Sigmoid colon (tissue), 6 donors: ENCODE measurements at regions not wholly inside any gene's neighbourhood (a gene's known extent, or its start where the extent isn't known, plus 50 kb on each side); places are given as distances from the start of the nearest gene placed in this dataset.

Experiments
- DNase-seq: peaks from one replicate; pipeline ENCODE4 v3.0.0-alpha.2; 2019
- H3K27ac ChIP-seq, 4 donors: fragments of 200-600 bp; sonication (generic); one replicate each; pipeline ENCODE4 v1.5.1; 2016 to 2019; ENCODE audit warnings: mild to moderate bottlenecking in 1 of 4
- H3K27me3 ChIP-seq, 3 donors: fragments of 200-600 bp; sonication (generic); one replicate each; pipeline ENCODE4 v1.5.1; 2019; ENCODE audit warnings: mild to moderate bottlenecking in 1 of 3
- H3K36me3 ChIP-seq, 4 donors: fragments of 200-600 bp; sonication (generic); one replicate each; pipeline ENCODE4 v1.5.1; 2016 to 2019
- H3K4me1 ChIP-seq, 4 donors: fragments of 200-600 bp; sonication (generic); one replicate each; pipeline ENCODE4 v1.5.1; 2017 to 2019
- H3K4me3 ChIP-seq, 4 donors: fragments of 200-600 bp; sonication (generic); one replicate each; pipeline ENCODE4 v1.5.1; 2017 to 2019; ENCODE audit warnings: mild to moderate bottlenecking in 2 of 4, moderate library complexity in 1 of 4
- H3K9me3 ChIP-seq, 4 donors: fragments of 200-600 bp in 3 of 4; sonication (generic) in 3 of 4; one replicate each; pipeline versions ENCODE4 v1.5.1 to v1.6.1; 2013 to 2019
- CTCF ChIP-seq, 4 experiments: fragments of 450-650 bp in 3 of 4; fragments of 200-600 bp in 1 of 4; IDR thresholded peaks; one replicate each; pipeline ENCODE4 v1.5.1; 2016 to 2019; ENCODE audit warnings: antibody characterized with exemption in 4 of 4, mild to moderate bottlenecking in 3 of 4, moderate library complexity in 2 of 4
- EP300 ChIP-seq, 4 donors: sonication (generic); formaldehyde crosslinking; IDR thresholded peaks; one replicate each; pipeline ENCODE4 v1.6.1; 2017; ENCODE audit warnings: antibody characterized with exemption in 4 of 4
- POLR2A ChIP-seq, 2 donors: fragments of 450-650 bp; IDR thresholded peaks; one replicate each; pipeline ENCODE4 v1.6.1; 2016; ENCODE audit warnings: antibody characterized with exemption in 2 of 2, mild to moderate bottlenecking in 2 of 2, moderate library complexity in 2 of 2
- POLR2AphosphoS5 ChIP-seq, 4 donors: sonication (generic); formaldehyde crosslinking; IDR thresholded peaks; one replicate each; pipeline ENCODE4 v1.6.1; 2017; ENCODE audit warnings: antibody characterized with exemption in 4 of 4
- WGBS, 2 donors: extraction: QIAGEN DNeasy Blood & Tissue Kit; methylation state at CpG; one replicate each; pipeline ENCODE4 v1.1.7; 2013; 5-methylcytosine and 5-hydroxymethylcytosine counted together
- intact Hi-C: fragments of 100-400 bp; cut with DNase I; formaldehyde crosslinking; loops from one replicate; pipeline ENCODE4 v1.15.1; 2023
- donor health status: healthy with polysubstance abuse.
- donor health status: healthy.

GRCh38 chr10:44199267-44199666, 185.6 kb downstream of the CXCL12 start:
- 71 to 88% methylated on average over 3 of the region's 3 CpGs for WGBS, 2 donors
- H3K4me1 ChIP-seq, result peaks cover 0 to 20% (median 16%) of the 10 kb centered on the region in 4 donors
- H3K4me3 ChIP-seq, result no peak overlapping the region
- H3K36me3 ChIP-seq, result no peaks in the 10 kb centered on the region
- no peak for TF ChIP-seq POLR2A (IDR thresholded peaks at IDR 0.05)
- no peak for TF ChIP-seq CTCF (IDR thresholded peaks at IDR 0.05)
- TF ChIP-seq EP300 (IDR thresholded peaks at IDR 0.05), result no peak
- TF ChIP-seq POLR2AphosphoS5 (IDR thresholded peaks at IDR 0.05), result no peak
- intact Hi-C loops, result no loop called here
- H3K9me3 ChIP-seq, result no peaks in the 10 kb centered on the region
- no peaks in the 10 kb centered on the region for H3K27me3 ChIP-seq
- H3K27ac ChIP-seq, result peak overlapping the region in 1 of 4 donors; percentile 46
- no peak for DNase-seq

GRCh38 chr10:44198780-44199097, 186.2 kb downstream of the CXCL12 start:
- 81 to 83% methylated on average over 4 of the region's 4 CpGs for WGBS, 2 donors
- Histone ChIP-seq H3K27me3 (no peaks in the 10 kb centered on the region), H3K4me1 (peaks cover 0 to 25% (median 16%) of the 10 kb centered on the region in 4 donors), H3K27ac (peak overlapping the region in 2 of 4 donors; percentile 9 to 46), H3K4me3 (no peak overlapping the region), H3K36me3 (no peaks in the 10 kb centered on the region), H3K9me3 (no peaks in the 10 kb centered on the region)
- intact Hi-C loops, result no loop called here
- DNase-seq, result peak; percentile 71
- no peak for TF ChIP-seq POLR2AphosphoS5 (IDR thresholded peaks at IDR 0.05)
- no peak for TF ChIP-seq POLR2A (IDR thresholded peaks at IDR 0.05)
- no peak for TF ChIP-seq CTCF (IDR thresholded peaks at IDR 0.05)
- TF ChIP-seq EP300 (IDR thresholded peaks at IDR 0.05), result no peak

- Histone ChIP-seq H3K9me3 (no peaks in the 10 kb centered on the region), H3K36me3 (no peaks in the 10 kb centered on the region), H3K27me3 (no peaks in the 10 kb centered on the region), H3K27ac (peak overlapping the region in 2 of 4 donors; percentile 9 to 46), H3K4me1 (peaks cover 0 to 28% (median 16%) of the 10 kb centered on the region in 4 donors), H3K4me3 (no peak overlapping the region)
- WGBS, 2 donors, result 71 to 84% methylated on average over 4 of the region's 4 CpGs
- intact Hi-C loops, result no loop called here
- DNase-seq, result no peak
- TF ChIP-seq POLR2AphosphoS5 (IDR thresholded peaks at IDR 0.05) (no peak), POLR2A (IDR thresholded peaks at IDR 0.05) (no peak), EP300 (IDR thresholded peaks at IDR 0.05) (no peak), CTCF (IDR thresholded peaks at IDR 0.05) (no peak)
Observed at GRCh38 chr10:44198096-44198779, 186.7 kb downstream of the CXCL12 start.

- no peak for DNase-seq
- 95 to 96% methylated on average over 3 of the region's 3 CpGs for WGBS, 2 donors
- no peak overlapping the region for H3K4me3 ChIP-seq
- no peaks in the 10 kb centered on the region for H3K36me3 ChIP-seq
- no peaks in the 10 kb centered on the region for H3K27me3 ChIP-seq
- H3K9me3 ChIP-seq, result no peaks in the 10 kb centered on the region
- no peak for TF ChIP-seq POLR2AphosphoS5 (IDR thresholded peaks at IDR 0.05)
- TF ChIP-seq EP300 (IDR thresholded peaks at IDR 0.05), result no peak
- H3K4me1 ChIP-seq, result peaks cover 0 to 28% (median 16%) of the 10 kb centered on the region in 4 donors
- H3K27ac ChIP-seq, result no peak overlapping the region
- intact Hi-C loops, result no loop called here
Observed at GRCh38 chr10:44197646-44198045, 187.3 kb downstream of the CXCL12 start.

GRCh38 chr10:44196336-44196735, 188.6 kb downstream of the CXCL12 start:
- Histone ChIP-seq H3K4me3 (no peak overlapping the region), H3K27ac (no peak overlapping the region), H3K27me3 (no peaks in the 10 kb centered on the region), H3K4me1 (peaks cover 0 to 36% (median 19%) of the 10 kb centered on the region in 4 donors), H3K36me3 (no peaks in the 10 kb centered on the region), H3K9me3 (no peaks in the 10 kb centered on the region)
- no peak for TF ChIP-seq POLR2A (IDR thresholded peaks at IDR 0.05)
- TF ChIP-seq EP300 (IDR thresholded peaks at IDR 0.05), result no peak
- no peak for TF ChIP-seq CTCF (IDR thresholded peaks at IDR 0.05)
- no peak for TF ChIP-seq POLR2AphosphoS5 (IDR thresholded peaks at IDR 0.05)
- intact Hi-C loops, result no loop called here
- no peak for DNase-seq
- WGBS, 2 donors, result 92 to 93% methylated on average over 5 of the region's 5 CpGs
